NCI-H82 (cell line): ENCODE measurements at regions not wholly inside any gene's neighbourhood (a gene's known extent, or its start where the extent isn't known, plus 50 kb on each side); places are given as distances from the start of the nearest gene placed in this dataset.

ENCODE experiments used
- DNase-seq: peaks from one replicate; lab custom pipeline; 2025; lab: John Stamatoyannopoulos, UW

DNA sequence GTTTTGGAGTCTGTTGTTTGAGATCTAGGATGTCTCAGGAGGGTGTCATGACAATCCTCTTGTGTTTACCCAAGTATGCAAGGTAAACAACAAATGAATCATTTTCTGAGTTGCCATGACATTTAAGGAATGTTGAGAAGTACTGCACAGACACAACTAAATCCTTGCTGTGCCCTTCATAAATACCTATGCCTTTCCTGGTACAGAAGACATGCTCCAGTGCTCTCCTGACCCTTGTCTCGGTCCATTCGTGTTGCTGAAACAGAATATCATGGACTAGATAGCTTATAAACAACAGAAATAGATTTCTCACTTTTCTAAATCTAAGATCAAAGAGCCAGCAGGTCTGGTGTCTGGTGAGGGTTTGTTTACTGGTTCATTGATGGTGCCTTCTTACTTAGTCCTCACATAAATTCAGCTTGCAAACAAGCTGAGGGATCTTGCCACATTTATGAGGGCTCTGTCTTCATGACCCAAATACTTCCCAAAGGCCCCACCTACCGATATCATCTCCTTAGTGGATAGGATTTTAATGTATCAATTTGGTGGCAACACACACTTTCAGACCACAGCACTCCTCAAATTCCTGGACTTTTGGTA is 341.8 kb upstream of the SEMA3A start:
- no peak for DNase-seq

DNA sequence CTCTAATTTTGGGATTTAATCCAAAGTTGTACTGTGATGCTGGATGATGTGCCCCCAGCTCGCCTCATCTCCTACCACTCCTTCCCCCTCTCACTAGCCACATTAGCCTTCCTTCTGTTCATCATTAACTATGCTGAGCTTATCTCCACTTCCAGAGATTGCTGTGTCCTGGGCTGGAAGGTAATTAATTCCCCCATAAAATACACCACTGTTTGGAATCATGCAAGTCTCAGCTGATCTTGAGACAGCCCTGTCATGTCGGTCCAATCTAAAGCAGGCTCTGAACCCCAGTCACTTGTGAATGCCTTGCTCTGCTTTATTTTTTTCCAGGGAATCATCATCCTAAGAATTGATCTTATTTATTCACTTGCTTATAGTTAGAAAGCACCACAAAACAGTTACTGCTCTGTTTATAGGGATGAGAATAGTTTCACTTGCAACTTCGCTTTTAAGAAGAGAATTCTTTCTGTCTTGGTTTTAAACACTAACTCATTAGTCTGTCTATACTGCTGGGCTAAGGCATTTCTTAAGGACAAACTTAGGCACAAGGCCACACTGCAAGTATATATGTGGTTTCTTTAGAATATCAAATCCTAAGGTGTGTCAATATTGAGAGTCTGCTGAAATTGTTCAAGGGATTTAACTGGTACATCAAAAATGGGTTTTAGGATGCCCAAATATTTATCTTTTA is 341.1 kb upstream of the SEMA3A start:
- DNase-seq = peak; percentile 25

DNA sequence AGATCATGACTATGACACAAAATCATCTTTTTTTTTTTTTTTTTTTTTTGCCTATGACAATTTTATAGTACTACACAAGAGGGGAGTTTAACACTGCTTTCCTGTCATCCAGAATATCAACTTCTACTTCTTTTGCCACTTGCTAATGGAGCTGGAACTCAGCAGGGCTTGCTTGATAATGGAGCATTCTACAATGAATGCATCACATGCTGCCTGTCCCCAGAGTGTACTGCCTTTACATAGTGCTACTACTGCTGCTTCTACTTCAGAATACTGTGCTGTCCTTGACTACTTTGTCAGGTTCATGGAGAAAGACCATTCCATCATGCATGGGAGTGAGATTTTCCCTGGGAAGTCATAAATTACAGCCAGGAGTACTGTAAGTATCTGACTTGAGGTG is 338.6 kb upstream of the SEMA3A start:
- no peak for DNase-seq

DNA sequence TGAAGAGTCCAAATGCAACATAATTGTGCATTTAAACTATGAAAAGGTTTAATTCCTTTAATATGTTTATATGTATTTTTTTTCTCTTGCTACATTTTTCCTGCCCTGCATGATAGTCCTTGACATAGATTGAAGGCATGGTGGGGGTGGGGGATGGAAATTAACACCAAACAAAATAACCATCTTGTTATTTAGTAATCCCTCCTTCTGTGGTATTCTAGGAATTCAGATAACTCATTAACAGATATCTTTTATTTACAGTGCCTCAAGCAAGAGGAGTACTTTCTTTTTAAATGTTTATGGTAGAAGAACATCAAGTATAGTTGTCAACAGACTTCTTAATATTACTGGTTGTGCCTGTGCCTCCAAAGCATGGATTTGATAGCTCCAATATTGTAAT is 337.6 kb upstream of the SEMA3A start:
- DNase-seq = no peak

DNA sequence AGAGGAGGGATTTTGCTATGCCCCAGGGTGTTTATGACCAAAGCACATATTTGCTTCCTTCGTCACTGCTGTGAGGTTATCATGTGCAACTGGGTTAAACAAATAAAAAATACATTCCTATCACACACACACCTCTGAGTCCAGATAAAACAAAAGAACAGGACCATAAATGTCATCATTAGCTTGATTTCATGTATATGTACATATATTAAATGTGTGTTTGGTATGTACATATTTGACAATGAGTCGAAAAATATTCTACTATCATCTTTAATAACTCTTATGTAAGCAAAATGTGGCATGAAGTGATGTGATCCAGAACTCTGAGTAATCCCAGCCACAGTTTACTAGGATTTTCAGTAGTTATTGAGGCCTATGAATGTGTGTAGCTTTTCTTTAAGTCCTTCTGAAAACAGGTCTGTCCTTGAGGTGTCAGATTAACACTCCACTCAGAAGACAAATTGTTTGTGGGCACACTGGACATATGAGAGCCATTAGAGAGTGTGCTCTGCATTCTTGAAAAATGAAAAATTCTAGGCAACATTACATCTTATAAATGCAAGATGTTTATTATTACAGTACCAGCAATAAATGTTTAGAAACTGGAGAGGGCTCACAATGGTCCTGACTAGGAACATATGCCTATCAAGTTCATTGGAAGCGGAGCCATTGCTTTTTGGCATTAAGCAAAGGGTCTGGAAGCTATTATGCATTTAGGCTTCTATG is 335.1 kb upstream of the SEMA3A start:
- DNase-seq = no peak

DNA sequence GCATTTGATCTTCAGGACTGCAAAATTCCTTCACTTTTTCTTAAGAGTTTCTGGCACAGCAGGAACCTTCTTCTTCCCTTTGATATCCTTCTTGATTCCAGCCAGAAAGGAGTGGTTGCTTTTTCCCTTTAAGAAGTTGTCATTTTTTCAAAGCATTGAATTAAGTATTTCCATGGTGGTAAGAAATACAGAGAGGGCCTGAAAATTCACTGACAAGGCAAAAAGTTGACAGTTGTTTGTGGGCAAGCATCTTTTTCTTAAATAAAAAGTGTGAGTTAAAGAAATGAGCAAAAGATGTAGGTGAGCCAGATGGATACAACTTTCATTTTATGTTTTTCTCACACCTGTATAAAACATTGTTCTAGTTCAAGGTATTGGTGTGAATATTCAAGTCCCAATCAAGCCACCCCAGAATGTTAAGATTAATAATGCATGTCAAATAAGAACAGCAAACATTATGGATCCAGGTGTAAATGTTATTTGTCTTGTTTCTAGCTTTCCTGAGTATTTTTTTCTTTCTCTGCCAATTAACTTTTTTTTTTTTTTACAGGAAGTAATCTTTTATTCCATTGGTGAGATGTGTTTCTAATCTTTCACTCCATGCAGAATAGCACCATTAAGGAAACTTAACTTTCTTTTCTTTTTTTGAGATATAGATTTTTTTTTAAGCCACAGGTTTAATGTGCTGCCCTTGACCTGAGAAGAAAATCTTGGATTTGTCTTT is 334.3 kb upstream of the SEMA3A start:
- no peak for DNase-seq

DNA sequence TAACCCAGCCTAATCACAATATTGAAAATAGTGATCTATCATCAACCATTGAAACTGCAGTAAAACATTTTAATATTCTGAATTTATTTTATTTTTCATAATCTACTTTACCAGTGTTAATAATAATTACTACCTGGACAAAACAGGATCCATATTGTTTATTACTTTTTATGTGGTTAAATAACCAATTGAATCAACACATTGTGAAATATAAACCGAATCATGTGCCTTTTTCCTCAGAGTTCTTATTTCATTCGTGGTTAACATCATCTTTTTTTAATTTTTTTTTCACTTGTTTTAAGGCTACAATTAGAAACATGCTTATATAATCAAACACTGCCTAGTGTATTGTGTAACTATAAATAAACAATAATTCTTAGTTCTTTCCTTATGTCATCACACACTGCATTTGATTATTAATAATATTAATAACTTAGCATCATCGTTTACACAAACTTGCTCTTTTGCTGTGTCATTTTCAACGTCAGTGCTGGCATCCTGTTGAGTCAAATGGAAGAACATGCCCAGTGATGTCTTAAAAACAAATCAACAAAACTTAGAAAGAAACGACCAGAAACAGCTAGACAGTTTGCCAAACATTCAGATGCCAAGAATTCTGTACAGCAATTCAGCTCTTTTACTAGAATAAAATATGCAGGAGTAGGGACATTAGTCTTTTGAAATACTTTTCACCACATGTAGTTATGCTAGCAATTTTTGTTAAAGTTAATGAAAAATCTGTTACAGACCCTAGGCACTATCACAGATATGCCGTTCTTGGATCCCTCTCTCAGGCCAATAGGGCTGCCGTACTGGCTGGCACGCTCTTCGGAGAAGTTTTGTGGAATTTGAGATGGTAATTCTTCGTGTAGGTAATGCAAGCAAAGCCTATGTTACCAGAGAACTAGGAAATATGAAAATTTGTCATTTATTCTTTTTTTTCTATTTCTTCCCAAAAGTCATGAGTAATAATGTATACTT is 330.4 kb upstream of the SEMA3A start:
- no peak for DNase-seq

DNA sequence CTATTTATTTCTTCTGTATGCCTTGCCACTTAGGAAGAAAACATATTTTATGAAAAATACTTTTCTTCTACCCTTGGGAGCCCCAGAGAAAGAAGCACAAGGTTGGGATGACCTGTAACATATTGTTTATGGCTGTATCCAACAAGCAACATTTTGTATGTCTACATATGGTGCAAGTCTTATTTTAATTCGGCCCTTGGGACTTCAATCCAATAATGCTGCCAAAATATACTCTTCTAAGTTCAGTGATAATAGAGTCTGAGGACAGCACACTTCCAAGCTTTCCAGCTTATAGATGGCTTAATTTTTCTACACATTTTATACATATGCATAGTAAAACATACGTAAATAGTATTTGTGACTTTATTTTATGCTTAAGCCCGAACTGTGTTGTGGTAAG is 318.5 kb upstream of the SEMA3A start:
- DNase-seq = peak; percentile 66

DNA sequence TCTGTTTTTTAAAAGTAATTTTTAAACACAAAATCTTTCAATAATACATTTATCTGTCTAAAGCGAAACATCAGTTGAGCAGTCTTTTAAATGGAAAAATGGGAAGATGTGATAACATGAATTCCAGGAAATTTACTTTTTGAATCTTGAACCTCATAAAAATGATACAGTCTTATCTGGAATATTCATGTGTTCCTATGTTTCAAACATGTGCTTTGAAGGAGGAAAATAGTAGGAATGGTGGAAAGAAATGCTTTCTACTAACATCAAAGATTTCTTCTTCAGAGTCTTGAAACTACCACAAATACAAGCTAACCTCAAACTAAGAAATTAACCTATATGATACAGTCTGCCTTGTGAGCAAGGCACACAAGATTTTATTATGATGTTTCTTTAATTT is 317.5 kb upstream of the SEMA3A start:
- DNase-seq = no peak

DNA sequence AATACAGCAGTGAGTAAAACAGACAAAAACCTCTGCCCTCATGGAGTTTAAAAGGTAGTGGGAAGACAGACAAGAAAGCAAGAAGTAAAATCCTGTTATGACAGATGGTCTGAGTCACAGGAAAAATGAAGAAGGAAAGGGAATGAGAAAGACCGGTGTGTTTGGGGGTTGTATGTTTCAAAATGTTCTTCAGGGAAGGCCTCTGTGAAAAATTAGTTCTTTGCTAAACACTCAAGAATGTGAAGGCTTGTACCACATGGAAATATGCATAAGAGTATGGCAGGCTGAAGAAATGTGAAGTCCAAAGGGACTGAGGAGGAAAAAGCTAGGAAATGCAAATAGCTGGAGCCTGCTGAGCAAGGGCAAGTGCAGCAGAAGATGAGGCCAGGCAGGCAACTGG is 315.9 kb upstream of the SEMA3A start:
- DNase-seq = no peak

DNA sequence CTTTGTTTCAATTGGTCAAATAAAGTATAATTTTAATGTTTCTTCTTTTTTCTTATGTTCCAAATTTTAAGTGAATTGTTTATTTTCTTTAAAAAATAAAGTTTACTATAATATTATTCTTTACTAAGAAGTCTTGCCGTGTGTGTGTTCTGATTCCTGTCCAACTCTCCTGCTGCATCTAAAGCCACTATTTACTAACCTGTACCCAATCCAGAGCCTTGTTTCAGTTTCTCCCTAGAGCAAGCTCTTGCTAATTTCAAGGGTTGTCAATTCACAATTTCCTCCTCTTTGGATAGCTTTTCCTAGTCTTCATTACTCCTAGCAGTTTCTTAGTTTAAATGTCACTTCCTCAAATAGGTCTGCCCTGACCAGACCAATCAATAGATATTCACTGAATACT is 314.9 kb upstream of the SEMA3A start:
- DNase-seq = no peak

DNA sequence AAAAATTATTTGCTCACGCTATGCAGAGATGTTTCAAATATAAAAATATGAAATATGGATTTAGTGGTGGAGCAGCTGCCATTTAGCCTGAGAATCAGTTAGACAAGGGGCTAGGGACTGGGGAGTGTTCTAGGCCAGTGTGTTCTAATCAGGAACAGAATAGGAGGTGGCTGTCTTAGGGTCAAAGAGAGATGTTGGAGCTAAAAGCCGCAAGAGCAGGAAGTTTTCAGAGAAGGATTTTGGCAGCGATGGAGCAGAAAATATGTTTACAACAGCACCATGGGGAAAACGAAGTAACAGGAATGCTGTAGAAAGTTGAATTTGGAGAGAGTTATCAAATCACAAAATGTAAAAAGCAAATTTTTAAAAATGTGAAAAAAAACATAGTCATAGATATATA is 314.0 kb upstream of the SEMA3A start:
- no peak for DNase-seq

DNA sequence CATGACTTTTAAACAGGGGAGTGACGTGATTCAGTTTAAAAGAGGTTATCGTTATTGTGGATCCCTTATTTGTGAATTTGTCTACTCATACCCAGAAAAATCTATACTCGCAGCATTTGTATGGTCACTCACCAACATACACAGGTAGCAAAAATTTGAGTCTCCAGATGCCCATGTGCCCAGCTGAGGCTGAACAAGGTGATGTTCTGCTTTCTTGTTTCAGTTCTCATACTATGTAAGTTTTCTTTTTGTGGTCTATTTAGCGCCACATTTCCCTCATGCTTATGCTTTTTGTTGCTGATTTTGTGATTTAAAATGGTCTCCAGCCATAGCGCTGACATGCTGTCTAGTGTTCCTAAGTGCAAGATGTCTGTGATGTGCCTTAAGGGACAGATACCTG is 312.9 kb upstream of the SEMA3A start:
- DNase-seq = no peak

DNA sequence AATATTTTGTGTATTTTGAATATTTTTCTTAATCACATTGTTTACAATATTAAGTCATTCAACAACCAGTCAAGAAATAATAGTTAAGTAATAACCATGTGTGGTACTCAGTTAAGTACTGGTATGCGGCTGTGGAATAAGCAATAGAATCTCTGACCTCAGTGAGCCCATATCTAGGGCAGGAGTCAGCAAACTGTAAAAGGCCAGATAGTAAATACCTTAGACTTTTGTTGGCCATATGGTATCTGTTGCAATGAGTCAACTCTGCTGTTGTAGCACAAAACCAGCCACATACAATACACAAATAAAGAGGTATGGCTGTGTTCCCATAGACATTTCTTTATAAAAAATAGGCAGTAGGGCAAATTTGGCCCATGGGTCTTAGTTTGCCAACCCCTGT is 311.6 kb upstream of the SEMA3A start:
- DNase-seq = no peak

DNA sequence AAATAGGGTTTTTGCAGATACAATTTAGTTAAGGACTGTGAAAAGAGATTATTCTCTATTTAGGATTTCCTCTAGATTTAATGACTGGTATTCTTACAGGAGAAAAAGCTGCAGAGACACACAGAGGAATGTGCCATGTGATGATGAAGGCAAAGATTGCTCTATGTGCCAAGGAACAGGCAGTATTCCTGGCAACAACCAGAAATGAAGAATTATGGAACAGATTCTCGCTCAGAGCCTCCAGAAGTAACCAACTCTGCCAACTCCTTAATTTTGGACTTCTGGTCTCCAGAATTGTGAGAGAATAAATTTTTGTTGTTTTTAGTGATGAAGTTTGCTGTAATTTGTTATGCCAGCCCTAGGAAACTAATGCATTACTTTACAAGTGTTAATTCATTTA is 307.6 kb upstream of the SEMA3A start:
- no peak for DNase-seq

DNA sequence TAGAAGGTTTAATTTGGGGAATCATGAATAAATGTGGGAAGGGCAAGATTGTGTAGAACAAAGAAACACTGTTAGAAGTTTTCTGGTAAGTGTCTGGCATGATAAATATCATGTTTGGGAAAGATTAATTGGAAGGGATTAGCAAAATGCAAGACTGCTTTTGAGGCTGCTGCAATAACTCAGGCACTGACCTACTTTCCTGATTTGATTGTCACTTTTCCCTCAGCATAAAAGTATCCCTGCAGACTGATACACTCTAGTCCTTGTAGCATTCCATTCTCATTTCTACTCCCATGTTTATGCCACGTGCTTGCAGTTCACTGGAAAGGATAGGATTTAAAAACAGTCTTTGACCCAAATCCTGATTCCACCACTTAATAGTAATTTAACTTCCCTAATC is 303.3 kb upstream of the SEMA3A start:
- DNase-seq = peak; percentile 47

DNA sequence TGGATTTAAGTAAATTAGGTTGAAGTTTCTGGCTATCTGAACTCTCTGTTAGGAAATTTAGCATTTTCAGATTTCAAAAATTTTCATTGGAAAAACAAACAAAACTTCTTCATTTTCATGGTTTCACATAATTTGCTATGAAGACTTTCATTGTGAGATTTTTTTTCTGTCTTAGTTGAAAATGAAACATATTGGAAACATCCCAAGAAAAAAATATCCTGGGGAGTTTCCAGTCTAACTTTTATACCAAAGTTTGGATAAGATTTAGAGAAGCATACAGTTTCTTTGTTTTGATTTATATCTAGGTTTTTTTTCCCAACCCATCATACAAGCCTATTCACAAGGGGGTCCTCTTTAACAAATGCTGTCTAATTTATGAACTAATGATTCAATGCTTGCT is 300.5 kb upstream of the SEMA3A start:
- no peak for DNase-seq

DNA sequence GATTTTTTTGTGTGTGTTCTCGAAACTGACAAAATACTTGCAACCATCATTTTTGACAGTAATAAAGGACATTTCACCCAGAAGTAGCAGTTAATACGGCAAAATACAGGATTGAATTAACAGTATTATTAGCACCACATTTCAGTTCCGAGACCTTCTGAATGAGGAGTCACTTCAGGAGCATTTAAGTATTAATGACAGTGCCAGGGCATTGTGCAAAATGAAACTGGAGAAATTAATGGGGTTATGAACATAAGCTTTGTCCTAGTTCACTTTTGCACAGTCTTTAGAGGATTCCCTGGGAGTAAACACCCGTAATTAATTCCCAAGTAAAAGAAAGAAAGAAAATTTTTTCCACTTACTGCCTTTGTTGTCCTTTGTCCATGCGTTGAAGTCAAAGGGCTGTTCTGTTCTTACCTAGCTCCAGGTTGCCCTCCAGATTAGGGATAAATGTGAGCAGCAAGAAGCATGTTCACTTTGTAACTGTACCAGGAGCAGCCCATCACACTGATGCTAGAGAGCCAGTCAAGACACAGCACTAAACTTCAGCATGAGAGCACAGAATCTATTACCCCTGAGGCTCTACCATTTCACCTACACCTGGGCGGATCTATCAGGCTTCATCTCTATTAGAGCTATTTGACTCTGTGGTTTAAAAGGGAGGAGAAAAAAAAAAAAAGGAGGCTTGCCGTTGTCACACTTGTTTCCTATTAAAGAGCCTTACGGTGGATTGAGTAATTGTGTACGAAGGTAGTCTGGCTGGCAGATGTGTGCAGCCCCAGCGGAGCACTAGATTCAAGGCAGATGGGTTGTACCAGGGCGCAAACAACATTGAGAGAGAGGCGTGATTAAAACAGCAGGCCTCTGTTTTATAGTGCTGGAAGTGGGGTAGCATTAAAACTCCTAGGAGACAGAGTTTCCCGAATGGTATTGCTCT is 297.8 kb upstream of the SEMA3A start:
- peak; percentile 79 for DNase-seq

DNA sequence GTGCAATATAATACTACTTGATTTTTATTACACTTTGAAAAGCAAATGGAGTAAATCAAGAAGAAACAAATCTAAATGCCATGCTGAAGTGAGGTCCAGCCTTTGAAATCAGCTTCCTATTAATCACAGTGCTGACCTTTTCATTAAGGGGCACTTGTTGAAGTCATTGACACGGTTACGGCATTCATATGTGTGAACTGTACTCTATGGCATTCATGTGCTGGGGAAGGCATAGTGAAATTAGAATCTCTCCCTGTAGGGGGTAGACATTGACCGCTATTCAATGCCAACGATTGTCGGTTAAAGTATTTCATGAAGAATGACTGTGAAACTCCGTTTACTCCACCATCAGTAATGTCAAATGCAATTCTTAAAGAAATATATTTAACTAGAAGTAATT is 296.1 kb upstream of the SEMA3A start:
- no peak for DNase-seq

DNA sequence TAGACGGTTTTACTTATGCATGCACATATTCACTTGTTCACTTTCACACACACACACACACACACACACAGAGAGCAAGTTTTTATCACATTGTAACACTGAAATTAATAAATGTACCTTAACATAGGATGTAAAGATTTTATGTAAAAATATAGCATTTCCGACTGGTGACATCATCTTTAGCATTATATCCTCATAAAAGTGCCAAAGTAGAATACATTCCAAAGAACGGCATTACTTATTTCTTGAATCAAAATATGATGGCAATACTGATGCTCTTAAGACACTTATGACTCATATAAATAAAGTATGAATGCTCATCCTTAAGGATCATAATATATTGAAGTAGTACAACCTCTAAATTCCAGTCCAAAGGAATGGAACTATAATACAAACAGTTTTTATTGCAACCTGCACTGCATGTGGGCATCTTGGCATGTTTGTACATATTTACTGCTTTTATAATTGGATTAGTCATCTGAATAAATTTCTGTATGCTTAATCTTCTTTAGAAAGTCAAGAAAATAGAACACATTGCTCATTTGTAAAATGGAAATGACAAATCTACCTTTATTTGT is 290.0 kb upstream of the SEMA3A start:
- DNase-seq = no peak
